Gastrocnemius medialis (tissue), 4 donors: ENCODE measurements at regions not wholly inside any gene's neighbourhood (a gene's known extent, or its start where the extent isn't known, plus 50 kb on each side); places are given as distances from the start of the nearest gene placed in this dataset.

ENCODE experiments used
- CTCF ChIP-seq, 5 experiments: fragments of 450-650 bp in 3 of 5; fragments of 200-600 bp in 2 of 5; sonication (generic) in 2 of 5; IDR thresholded peaks in 4 of 5; conservative IDR thresholded peaks in 1 of 5; 1 replicate in 4 of 5; 2 replicates in 1 of 5; pipeline ENCODE4 v1.5.1; 2016 to 2019; ENCODE audit warnings: antibody characterized with exemption in 5 of 5, mild to moderate bottlenecking in 3 of 5, moderate library complexity in 3 of 5
- POLR2A ChIP-seq, 2 donors: fragments of 450-650 bp; IDR thresholded peaks; one replicate each; pipeline ENCODE4 v1.6.1; 2017; ENCODE audit warnings: antibody characterized with exemption in 2 of 2, mild to moderate bottlenecking in 2 of 2, moderate library complexity in 2 of 2

- no peak for TF ChIP-seq CTCF (IDR thresholded peaks at IDR 0.05 in 4 of 5, conservative IDR thresholded peaks at IDR 0.05 in 1 of 5)
- no peak for TF ChIP-seq POLR2A (IDR thresholded peaks at IDR 0.05)
Measured at GRCh38 chr6:48736501-48737206, 625.7 kb upstream of the PTCHD4 start.
